ENCODE measurements at regions not wholly inside any gene's neighbourhood (a gene's known extent, or its start where the extent isn't known, plus 50 kb on each side); places are given as distances from the start of the nearest gene placed in this dataset.

DNA sequence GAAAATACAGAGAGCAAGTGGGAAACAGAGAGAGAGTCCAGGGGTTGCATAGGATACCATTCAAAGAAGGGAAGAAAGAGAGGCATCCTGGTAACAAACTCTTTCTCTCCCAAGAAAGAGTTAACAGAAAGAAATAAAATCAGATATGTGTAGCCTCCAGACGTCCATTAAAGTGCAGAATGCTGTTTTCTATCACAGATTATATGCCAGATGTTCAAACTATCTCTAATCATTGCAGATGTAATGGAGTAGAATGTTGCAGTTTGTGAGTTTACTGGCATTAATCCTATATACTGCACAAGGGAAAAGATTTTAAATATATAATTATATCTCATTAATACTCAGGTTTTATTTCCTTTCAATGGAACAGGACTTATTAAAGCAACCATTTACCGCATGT is 369.4 kb downstream of the ZNF536 start:
- TF ChIP-seq, protein P1, sequence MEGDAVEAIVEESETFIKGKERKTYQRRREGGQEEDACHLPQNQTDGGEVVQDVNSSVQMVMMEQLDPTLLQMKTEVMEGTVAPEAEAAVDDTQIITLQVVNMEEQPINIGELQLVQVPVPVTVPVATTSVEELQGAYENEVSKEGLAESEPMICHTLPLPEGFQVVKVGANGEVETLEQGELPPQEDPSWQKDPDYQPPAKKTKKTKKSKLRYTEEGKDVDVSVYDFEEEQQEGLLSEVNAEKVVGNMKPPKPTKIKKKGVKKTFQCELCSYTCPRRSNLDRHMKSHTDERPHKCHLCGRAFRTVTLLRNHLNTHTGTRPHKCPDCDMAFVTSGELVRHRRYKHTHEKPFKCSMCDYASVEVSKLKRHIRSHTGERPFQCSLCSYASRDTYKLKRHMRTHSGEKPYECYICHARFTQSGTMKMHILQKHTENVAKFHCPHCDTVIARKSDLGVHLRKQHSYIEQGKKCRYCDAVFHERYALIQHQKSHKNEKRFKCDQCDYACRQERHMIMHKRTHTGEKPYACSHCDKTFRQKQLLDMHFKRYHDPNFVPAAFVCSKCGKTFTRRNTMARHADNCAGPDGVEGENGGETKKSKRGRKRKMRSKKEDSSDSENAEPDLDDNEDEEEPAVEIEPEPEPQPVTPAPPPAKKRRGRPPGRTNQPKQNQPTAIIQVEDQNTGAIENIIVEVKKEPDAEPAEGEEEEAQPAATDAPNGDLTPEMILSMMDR (IDR thresholded peaks at IDR 0.05), result no peak
- TF ChIP-seq SIN3A (IDR thresholded peaks at IDR 0.05; ENCODE audit: borderline replicate concordance, insufficient read depth, low read depth, low read length) (no peak), POLR2AphosphoS5 (IDR thresholded peaks at IDR 0.05; ENCODE audit: low read depth, low read length) (no peak)
- TF ChIP-seq, protein P2, sequence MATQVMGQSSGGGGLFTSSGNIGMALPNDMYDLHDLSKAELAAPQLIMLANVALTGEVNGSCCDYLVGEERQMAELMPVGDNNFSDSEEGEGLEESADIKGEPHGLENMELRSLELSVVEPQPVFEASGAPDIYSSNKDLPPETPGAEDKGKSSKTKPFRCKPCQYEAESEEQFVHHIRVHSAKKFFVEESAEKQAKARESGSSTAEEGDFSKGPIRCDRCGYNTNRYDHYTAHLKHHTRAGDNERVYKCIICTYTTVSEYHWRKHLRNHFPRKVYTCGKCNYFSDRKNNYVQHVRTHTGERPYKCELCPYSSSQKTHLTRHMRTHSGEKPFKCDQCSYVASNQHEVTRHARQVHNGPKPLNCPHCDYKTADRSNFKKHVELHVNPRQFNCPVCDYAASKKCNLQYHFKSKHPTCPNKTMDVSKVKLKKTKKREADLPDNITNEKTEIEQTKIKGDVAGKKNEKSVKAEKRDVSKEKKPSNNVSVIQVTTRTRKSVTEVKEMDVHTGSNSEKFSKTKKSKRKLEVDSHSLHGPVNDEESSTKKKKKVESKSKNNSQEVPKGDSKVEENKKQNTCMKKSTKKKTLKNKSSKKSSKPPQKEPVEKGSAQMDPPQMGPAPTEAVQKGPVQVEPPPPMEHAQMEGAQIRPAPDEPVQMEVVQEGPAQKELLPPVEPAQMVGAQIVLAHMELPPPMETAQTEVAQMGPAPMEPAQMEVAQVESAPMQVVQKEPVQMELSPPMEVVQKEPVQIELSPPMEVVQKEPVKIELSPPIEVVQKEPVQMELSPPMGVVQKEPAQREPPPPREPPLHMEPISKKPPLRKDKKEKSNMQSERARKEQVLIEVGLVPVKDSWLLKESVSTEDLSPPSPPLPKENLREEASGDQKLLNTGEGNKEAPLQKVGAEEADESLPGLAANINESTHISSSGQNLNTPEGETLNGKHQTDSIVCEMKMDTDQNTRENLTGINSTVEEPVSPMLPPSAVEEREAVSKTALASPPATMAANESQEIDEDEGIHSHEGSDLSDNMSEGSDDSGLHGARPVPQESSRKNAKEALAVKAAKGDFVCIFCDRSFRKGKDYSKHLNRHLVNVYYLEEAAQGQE (IDR thresholded peaks at IDR 0.05; ENCODE audit: insufficient read depth in 1 of 2, low read depth in 2 of 2, low read length in 1 of 2), result no peak

Measured in Panc1 (cell line).